ENCODE measurements at regions not wholly inside any gene's neighbourhood (a gene's known extent, or its start where the extent isn't known, plus 50 kb on each side); places are given as distances from the start of the nearest gene placed in this dataset.

GRCh38 chrX:65595460-65595876 lies 60.9 kb upstream of the LAS1L start:
- Histone ChIP-seq H3K9ac (ENCODE audit: low read length) (no peak overlapping the region), H3K4me1 (ENCODE audit: control insufficient read depth in 1 of 2, insufficient read depth in 2 of 2, low read length in 2 of 2) (peaks cover 5 to 11% of the 10 kb centered on the region in 2 experiments; a peak in 3 of 4 replicates), H3K9me3 (ENCODE audit: control insufficient read depth in 1 of 2, insufficient read depth in 1 of 2, low read depth in 1 of 2, low read length in 2 of 2) (no peaks in the 10 kb centered on the region), H3K27me3 (ENCODE audit: insufficient read depth, low read length) (no peaks in the 10 kb centered on the region), H3K9me2 (ENCODE audit: insufficient read depth) (no peaks in the 10 kb centered on the region), H3K4me3 (replicated peaks in 1 of 2; ENCODE audit: low read depth in 1 of 2, low read length in 2 of 2) (no peak overlapping the region), H3K36me3 (ENCODE audit: control insufficient read depth in 1 of 2, insufficient read depth in 2 of 2, low read length in 2 of 2) (no peaks in the 10 kb centered on the region), H3K27ac (ENCODE audit: low read depth, low read length) (no peak overlapping the region), H4K20me1 (ENCODE audit: insufficient read depth) (no peaks in the 10 kb centered on the region), H3K4me2 (ENCODE audit: low read length) (peak overlapping the region; percentile 24; the same call in 1 of the 2 replicates), H3K79me2 (ENCODE audit: insufficient read depth, low read length) (no peaks in the 10 kb centered on the region), H2AFZ (ENCODE audit: low read depth, low read length, poor library complexity, severe bottlenecking) (no peak overlapping the region)
- ATAC-seq: peak; percentile 95
- ChIA-PET CTCF (interaction anchor here (1.1 kb wide), 1 partner anchor 123 kb away, joined by 3 read pairs; no protein-coding TSS in a partner anchor), POLR2A (no interaction called here), RAD21 (ENCODE audit: low non-redundant PET in 1 of 2, low total read pairs in 2 of 2, uncharacterized antibody in 2 of 2, unreplicated experiment in 2 of 2) (no interaction called here)
- BruUV-seq (replicated peaks): no TSS peak
- intact Hi-C loops (cut with micrococcal nuclease): loop anchor here (1.0 to 5.0 kb wide), 3 partner anchors 73 to 391 kb away; no protein-coding TSS in a partner anchor
- TF ChIP-seq ELF1 (IDR thresholded peaks at IDR 0.05; ENCODE audit: borderline replicate concordance, low read depth) (no peak), CTCF (IDR thresholded peaks at IDR 0.05 in 2 of 3, conservative IDR thresholded peaks at IDR 0.05 in 1 of 3; ENCODE audit: borderline replicate concordance in 1 of 3, insufficient read depth in 1 of 3, low read depth in 2 of 3, low read length in 2 of 3) (peak; percentile 91 to 98 (median 97)), ZNF274 (IDR thresholded peaks at IDR 0.05; ENCODE audit: low read depth, low read length) (no peak), RAD21 (IDR thresholded peaks at IDR 0.05; ENCODE audit: low read depth) (peak; percentile 87)
- peak; percentile 84 for DNase-seq (ENCODE audit: low read depth, low spot score)

GRCh38 chrX:65591206-65591605 lies 56.6 kb upstream of the LAS1L start:
- Histone ChIP-seq H3K27ac (ENCODE audit: low read depth, low read length) (no peak overlapping the region), H3K4me1 (ENCODE audit: control insufficient read depth in 1 of 2, insufficient read depth in 2 of 2, low read length in 2 of 2) (peaks cover 5 to 8% of the 10 kb centered on the region in 2 experiments; a peak in 3 of 4 replicates), H3K9me3 (ENCODE audit: control insufficient read depth in 1 of 2, insufficient read depth in 1 of 2, low read depth in 1 of 2, low read length in 2 of 2) (no peaks in the 10 kb centered on the region), H3K4me3 (replicated peaks in 1 of 2; ENCODE audit: low read depth in 1 of 2, low read length in 2 of 2) (no peak overlapping the region), H3K79me2 (ENCODE audit: insufficient read depth, low read length) (no peaks in the 10 kb centered on the region), H2AFZ (ENCODE audit: low read depth, low read length, poor library complexity, severe bottlenecking) (no peak overlapping the region), H3K36me3 (ENCODE audit: control insufficient read depth in 1 of 2, insufficient read depth in 2 of 2, low read length in 2 of 2) (no peaks in the 10 kb centered on the region), H3K4me2 (ENCODE audit: low read length) (no peak overlapping the region), H3K9me2 (ENCODE audit: insufficient read depth) (no peaks in the 10 kb centered on the region), H4K20me1 (ENCODE audit: insufficient read depth) (no peaks in the 10 kb centered on the region), H3K27me3 (ENCODE audit: insufficient read depth, low read length) (no peaks in the 10 kb centered on the region), H3K9ac (ENCODE audit: low read length) (no peak overlapping the region)
- ChIA-PET RAD21 (ENCODE audit: low non-redundant PET in 1 of 2, low total read pairs in 2 of 2, uncharacterized antibody in 2 of 2, unreplicated experiment in 2 of 2) (no interaction called here), POLR2A (no interaction called here), CTCF (no interaction called here)
- intact Hi-C loops (cut with micrococcal nuclease): no loop called here
- ATAC-seq: no peak
- no TSS peak for BruUV-seq (replicated peaks)
- no peak for DNase-seq (ENCODE audit: low read depth, low spot score)
- TF ChIP-seq SP1 (IDR thresholded peaks at IDR 0.05; ENCODE audit: low read depth) (no peak), CBX3 (IDR thresholded peaks at IDR 0.05; ENCODE audit: low read depth) (no peak), ELF1 (IDR thresholded peaks at IDR 0.05; ENCODE audit: borderline replicate concordance, low read depth) (no peak), EZH2 (IDR thresholded peaks at IDR 0.05) (no peak), MAX (IDR thresholded peaks at IDR 0.05) (no peak), FOSL1 (IDR thresholded peaks at IDR 0.05; ENCODE audit: low read depth) (no peak), ZNF274 (IDR thresholded peaks at IDR 0.05; ENCODE audit: low read depth, low read length) (no peak), EGR1 (IDR thresholded peaks at IDR 0.05; ENCODE audit: low read depth) (no peak), POLR2A (IDR thresholded peaks at IDR 0.05; ENCODE audit: borderline replicate concordance, extremely low read depth, insufficient read depth, insufficient read length) (no peak), YY1 (IDR thresholded peaks at IDR 0.05; ENCODE audit: extremely low read depth, insufficient replicate concordance, low read depth, low read length) (no peak), CTCF (IDR thresholded peaks at IDR 0.05 in 2 of 3, conservative IDR thresholded peaks at IDR 0.05 in 1 of 3; ENCODE audit: borderline replicate concordance in 1 of 3, insufficient read depth in 1 of 3, low read depth in 2 of 3, low read length in 2 of 3) (no peak), EZH2phosphoT487 (IDR thresholded peaks at IDR 0.05; ENCODE audit: borderline replicate concordance) (no peak), CEBPB (IDR thresholded peaks at IDR 0.05; ENCODE audit: low read depth) (no peak), TCF7L2 (IDR thresholded peaks at IDR 0.05; ENCODE audit: borderline replicate concordance, extremely low read depth, insufficient read depth, insufficient read length) (no peak)
